GM23248 (cell line): ENCODE measurements at regions not wholly inside any gene's neighbourhood (a gene's known extent, or its start where the extent isn't known, plus 50 kb on each side); places are given as distances from the start of the nearest gene placed in this dataset.

Experiments used
- EZH2 ChIP-seq: fragments of 200-600 bp; sonication (generic); IDR thresholded peaks from 2 replicates; pipeline ENCODE4 v1.6.1; 2018; ENCODE audit warnings: antibody characterized with exemption, mild to moderate bottlenecking; ENCODE audit not compliant: insufficient read depth, poor library complexity, severe bottlenecking
- EZH2phosphoT487 ChIP-seq: fragments of 200-600 bp; sonication (generic); IDR thresholded peaks from 2 replicates; pipeline ENCODE4 v1.6.1; 2018; ENCODE audit warnings: antibody characterized with exemption, moderate library complexity, mild to moderate bottlenecking, low read depth; ENCODE audit not compliant: insufficient read depth

GRCh38 chr5:2110137-2110933 lies 227.6 kb upstream of the IRX4 start:
- no peak for TF ChIP-seq EZH2
- no peak for TF ChIP-seq EZH2phosphoT487
